IMR-90 (cell line): ENCODE measurements at regions not wholly inside any gene's neighbourhood (a gene's known extent, or its start where the extent isn't known, plus 50 kb on each side); places are given as distances from the start of the nearest gene placed in this dataset.

Experiments used
- ATAC-seq: fragments of 200-7000 bp; cut with Tn5 transposase; 2 replicates; pipeline ENCODE4 v1.9.1; 2020; ENCODE audit warnings: low read depth, mild to moderate bottlenecking, moderate library complexity
- BruUV-seq: library from RNA; stranded (reverse); fragments of 400-500 nt; replicated peaks from 2 replicates; lab custom pipeline; 2021; lab: Mats Ljungman, UMichigan
- CTCF ChIA-PET: fragments of 300-600 bp; formaldehyde crosslinking; extraction: SDS; loops from one replicate; lab custom pipeline; 2021; ENCODE audit warnings: antibody characterized with exemption; lab: Yijun Ruan, JAX
- POLR2A ChIA-PET: fragments of 300-600 bp; sonication (Branson Sonifier 250); formaldehyde crosslinking; loops from one replicate; lab custom pipeline; 2022; ENCODE audit warnings: antibody characterized with exemption; ENCODE audit not compliant: unreplicated experiment; lab: Charles Lee
- DNase-seq: peaks from one replicate; pipeline ENCODE4 v3.0.0; 2013
- H2AFZ ChIP-seq: replicated peaks from 2 replicates; pipeline ENCODE3; 2013; ENCODE audit warnings: low read length, mild to moderate bottlenecking; ENCODE audit not compliant: poor library complexity
- H2AK5ac ChIP-seq: 2 replicates; pipeline ENCODE4 v1.6.1; 2013; ENCODE audit warnings: low read depth, low read length, inconsistent platforms
- H2AK9ac ChIP-seq: replicated peaks from 2 replicates; pipeline ENCODE3; 2013; ENCODE audit warnings: mild to moderate bottlenecking, low read depth, low read length, moderate library complexity; ENCODE audit not compliant: poor library complexity
- H2BK120ac ChIP-seq: 2 replicates; pipeline ENCODE4 v1.6.1; 2013; ENCODE audit warnings: low read depth, low read length, inconsistent platforms
- H2BK15ac ChIP-seq: 3 replicates; pipeline ENCODE4 v1.6.1; 2013; ENCODE audit warnings: low read depth, low read length, inconsistent platforms
- H2BK20ac ChIP-seq: 2 replicates; pipeline ENCODE4 v1.6.1; 2013; ENCODE audit warnings: low read depth, mild to moderate bottlenecking, inconsistent platforms, low read length, moderate library complexity
- H2BK5ac ChIP-seq: 2 replicates; pipeline ENCODE4 v1.6.1; 2013; ENCODE audit warnings: mild to moderate bottlenecking, low read depth, low read length, inconsistent platforms; ENCODE audit not compliant: poor library complexity, severe bottlenecking
- H3K14ac ChIP-seq: replicated peaks from 2 replicates; pipeline ENCODE4 v1.6.1; 2013; ENCODE audit warnings: low read depth, low read length, inconsistent platforms
- H3K18ac ChIP-seq: 2 replicates; pipeline ENCODE4 v1.6.1; 2013; ENCODE audit warnings: low read depth, low read length, control low read depth
- H3K23ac ChIP-seq: 2 replicates; pipeline ENCODE4 v1.6.1; 2013; ENCODE audit warnings: low read depth, low read length, inconsistent platforms
- H3K27ac ChIP-seq: 2 replicates; pipeline ENCODE4 v1.5.1; 2013; ENCODE audit warnings: mild to moderate bottlenecking, control low read depth, low read length; ENCODE audit not compliant: insufficient read depth
- H3K27me3 ChIP-seq: 2 replicates; pipeline ENCODE4 v1.6.1; 2013; ENCODE audit warnings: low read length; ENCODE audit not compliant: control insufficient read depth, insufficient read depth
- H3K36me3 ChIP-seq: 2 replicates; pipeline ENCODE4 v1.6.1; 2013; ENCODE audit warnings: low read length, mixed read lengths; ENCODE audit not compliant: control insufficient read depth, insufficient read depth
- H3K4ac ChIP-seq: 2 replicates; pipeline ENCODE4 v1.6.1; 2013; ENCODE audit warnings: low read depth, low read length, inconsistent platforms
- H3K4me1 ChIP-seq: 2 replicates; pipeline ENCODE4 v1.6.1; 2013; ENCODE audit warnings: low read length, mixed read lengths; ENCODE audit not compliant: control insufficient read depth, insufficient read depth
- H3K4me2 ChIP-seq: 2 replicates; pipeline ENCODE4 v1.6.1; 2013; ENCODE audit warnings: low read depth, mild to moderate bottlenecking, control low read depth, low read length, moderate library complexity
- H3K4me3 ChIP-seq: 2 replicates; pipeline ENCODE4 v1.5.1; 2013; ENCODE audit warnings: low read depth, mild to moderate bottlenecking, control low read depth, low read length, moderate library complexity; ENCODE audit not compliant: insufficient read depth
- H3K56ac ChIP-seq: 2 replicates; pipeline ENCODE4 v1.6.1; 2013; ENCODE audit warnings: low read length, inconsistent platforms; ENCODE audit not compliant: insufficient read depth; ENCODE audit errors: extremely low read depth
- H3K79me1 ChIP-seq, 2 experiments: 2 replicates each; pipeline ENCODE4 v1.6.1; 2013; ENCODE audit warnings: low read length in 2 of 2, inconsistent platforms in 1 of 2, low read depth in 1 of 2
- H3K9ac ChIP-seq: 2 replicates; pipeline ENCODE4 v1.6.1; 2013; ENCODE audit warnings: low read depth, low read length, control low read depth
- H3K9me1 ChIP-seq: 2 replicates; pipeline ENCODE4 v1.6.1; 2013; ENCODE audit warnings: low read length, inconsistent platforms; ENCODE audit not compliant: insufficient read depth
- H3K9me3 ChIP-seq: 2 replicates; pipeline ENCODE4 v1.6.1; 2013; ENCODE audit warnings: low read length; ENCODE audit not compliant: control insufficient read depth, insufficient read depth
- H4K20me1 ChIP-seq: 2 replicates; pipeline ENCODE4 v1.6.1; 2013; ENCODE audit warnings: low read length, inconsistent platforms; ENCODE audit not compliant: insufficient read depth
- H4K5ac ChIP-seq: 2 replicates; pipeline ENCODE4 v1.6.1; 2013; ENCODE audit warnings: mild to moderate bottlenecking, low read depth, low read length, control low read depth
- H4K8ac ChIP-seq, 2 experiments: 2 replicates each; pipeline ENCODE4 v1.6.1; 2013; ENCODE audit warnings: low read depth in 2 of 2, low read length in 2 of 2, control low read depth in 1 of 2, inconsistent platforms in 1 of 2
- H4K91ac ChIP-seq: 2 replicates; pipeline ENCODE4 v1.6.1; 2013; ENCODE audit warnings: low read depth, low read length, inconsistent platforms; ENCODE audit not compliant: insufficient read depth
- CHD1 ChIP-seq: IDR thresholded peaks from 2 replicates; pipeline ENCODE4 v1.6.1; 2012; ENCODE audit warnings: low read depth, low read length, improper control_type of control experiment
- MXI1 ChIP-seq: IDR thresholded peaks from 2 replicates; pipeline ENCODE4 v1.6.1; 2012; ENCODE audit warnings: low read depth, mild to moderate bottlenecking, low read length, moderate library complexity, borderline replicate concordance
- RAD21 ChIP-seq: IDR thresholded peaks from 2 replicates; pipeline ENCODE4 v1.6.1; 2012; ENCODE audit warnings: low read length, improper control_type of control experiment
- SMC3 ChIP-seq: fragments of 150-350 bp; IDR thresholded peaks from 2 replicates; pipeline ENCODE4 v1.6.1; 2016; ENCODE audit warnings: low read depth, mild to moderate bottlenecking, antibody characterized with exemption, low read length, moderate library complexity
- WGBS, 2 experiments: methylation state at CpG; one replicate each; pipeline versions ENCODE4 v1.1.5 to v1.1.7; 2013; ENCODE audit warnings: missing lambda C conversion rate in 2 of 2; ENCODE audit not compliant: insufficient read length in 1 of 2; ENCODE audit errors: extremely low coverage in 2 of 2; 5-methylcytosine and 5-hydroxymethylcytosine counted together
- dilution Hi-C: fragments of 300-500 bp; cut with HindIII; formaldehyde crosslinking; loops from one replicate; pipeline ENCODE4 v1.14.3; 2018; ENCODE audit warnings: low sequenced_read_pairs; ENCODE audit not compliant: unreplicated experiment
- in situ Hi-C: fragments of 300-500 bp; cut with MboI; formaldehyde crosslinking; loops from 3 replicates; pipeline ENCODE4 v1.14.3; 2019; ENCODE audit warnings: low sequenced_read_pairs, inconsistent platforms, mixed read lengths
- intact Hi-C: fragments of 100-400 bp; cut with micrococcal nuclease; formaldehyde crosslinking; loops from 2 replicates; pipeline ENCODE4 v1.10.0; 2022
- TF ChIP-seq, protein P1 (sequence below): conservative IDR thresholded peaks from 2 replicates; pipeline ENCODE4 v1.5.1; 2012; ENCODE audit warnings: mild to moderate bottlenecking, low read depth, low read length, improper control_type of control experiment

DNA sequence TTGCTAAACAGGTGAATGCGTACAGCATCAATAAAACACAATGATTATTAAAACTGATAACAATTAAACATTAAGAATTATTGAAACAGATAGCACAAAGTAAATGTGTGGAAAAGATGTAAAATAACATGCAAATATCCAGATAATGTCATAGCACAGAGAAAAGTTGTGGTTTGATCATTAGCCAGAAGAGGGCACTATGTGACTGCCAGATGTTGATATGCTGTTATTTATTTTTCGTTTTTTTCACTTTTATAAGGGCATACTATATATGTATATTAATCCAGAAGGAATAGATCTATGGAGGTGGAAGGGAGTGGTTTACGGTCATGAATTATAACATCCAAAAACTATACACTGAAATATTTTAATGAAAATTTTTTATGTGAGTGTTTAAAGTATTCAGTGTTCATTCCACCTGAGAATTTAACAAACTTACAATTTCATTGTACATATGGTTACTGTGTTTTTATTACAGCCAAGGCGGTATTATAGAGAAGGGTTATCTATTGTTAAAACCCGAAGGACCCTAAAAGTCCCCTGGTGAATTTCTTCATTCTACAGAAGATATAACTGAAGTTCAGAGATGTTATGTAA is 211.9 kb upstream of the UGT8 start:
- ATAC-seq (peak; percentile 51; the same call in 1 of the 2 replicates), DNase-seq (peak; percentile 60)
- Histone ChIP-seq H3K36me3 (no peaks in the 10 kb centered on the region), H2AK5ac (no peak overlapping the region), H2AFZ (no peak overlapping the region), H3K9me1 (peaks cover 11% of the 10 kb centered on the region), H3K27me3 (peaks cover 18% of the 10 kb centered on the region), H3K23ac (no peak overlapping the region), H4K91ac (no peak overlapping the region), H2BK15ac (no peak overlapping the region), H3K14ac (no peak overlapping the region), H4K8ac (no peak overlapping the region), H2AK9ac (no peak overlapping the region), H4K20me1 (no peaks in the 10 kb centered on the region), H3K79me1 (no peaks in the 10 kb centered on the region), H3K27ac (no peak overlapping the region), H3K4me3 (no peak overlapping the region), H3K9me3 (no peaks in the 10 kb centered on the region), H3K9ac (no peak overlapping the region), H3K4me1 (peaks cover 4% of the 10 kb centered on the region; the same call in 1 of the 2 replicates), H3K4ac (no peak overlapping the region), H3K4me2 (no peak overlapping the region), H2BK5ac (no peak overlapping the region), H2BK20ac (no peak overlapping the region), H3K18ac (no peak overlapping the region), H3K56ac (no peak overlapping the region), H4K5ac (no peak overlapping the region), H2BK120ac (no peak overlapping the region)
- WGBS, 2 experiments, result no CpG with 5 or more reads among the region's 5 CpGs
- BruUV-seq, result no TSS peak
- TF ChIP-seq MXI1 (no peak), RAD21 (peak; percentile 85), SMC3 (peak; percentile 61), CHD1 (no peak)
- TF ChIP-seq, protein P1, sequence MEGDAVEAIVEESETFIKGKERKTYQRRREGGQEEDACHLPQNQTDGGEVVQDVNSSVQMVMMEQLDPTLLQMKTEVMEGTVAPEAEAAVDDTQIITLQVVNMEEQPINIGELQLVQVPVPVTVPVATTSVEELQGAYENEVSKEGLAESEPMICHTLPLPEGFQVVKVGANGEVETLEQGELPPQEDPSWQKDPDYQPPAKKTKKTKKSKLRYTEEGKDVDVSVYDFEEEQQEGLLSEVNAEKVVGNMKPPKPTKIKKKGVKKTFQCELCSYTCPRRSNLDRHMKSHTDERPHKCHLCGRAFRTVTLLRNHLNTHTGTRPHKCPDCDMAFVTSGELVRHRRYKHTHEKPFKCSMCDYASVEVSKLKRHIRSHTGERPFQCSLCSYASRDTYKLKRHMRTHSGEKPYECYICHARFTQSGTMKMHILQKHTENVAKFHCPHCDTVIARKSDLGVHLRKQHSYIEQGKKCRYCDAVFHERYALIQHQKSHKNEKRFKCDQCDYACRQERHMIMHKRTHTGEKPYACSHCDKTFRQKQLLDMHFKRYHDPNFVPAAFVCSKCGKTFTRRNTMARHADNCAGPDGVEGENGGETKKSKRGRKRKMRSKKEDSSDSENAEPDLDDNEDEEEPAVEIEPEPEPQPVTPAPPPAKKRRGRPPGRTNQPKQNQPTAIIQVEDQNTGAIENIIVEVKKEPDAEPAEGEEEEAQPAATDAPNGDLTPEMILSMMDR, result peak; percentile 85
- POLR2A ChIA-PET, result no interaction called here
- intact Hi-C loops, result loop anchor here (1.0 to 5.0 kb wide), 3 partner anchors 273 to 1094 kb away; no protein-coding TSS in a partner anchor
- CTCF ChIA-PET, result no interaction called here
- dilution Hi-C loops, result no loop called here
- in situ Hi-C loops, result loop anchor here (10.0 to 25.0 kb wide), 2 partner anchors 602 to 1099 kb away; no protein-coding TSS in a partner anchor
